ENCODE measurements at regions not wholly inside any gene's neighbourhood (a gene's known extent, or its start where the extent isn't known, plus 50 kb on each side); places are given as distances from the start of the nearest gene placed in this dataset.
"Not testable (repeated sequence)": the region's sequence is repeated elsewhere in the genome, so short reads cannot be mapped to it uniquely, and the experiment has no call there.

- Histone ChIP-seq H3K9ac (ENCODE audit: control insufficient read depth, extremely low read depth, insufficient read depth, low read length) (no peak overlapping the region), H3K27me3 (ENCODE audit: control insufficient read depth, extremely low read depth, insufficient read depth, low read length) (no peaks in the 10 kb centered on the region), H2AFZ (ENCODE audit: control insufficient read depth, low read length) (no peak overlapping the region), H3K27ac (ENCODE audit: control insufficient read depth, insufficient read depth, low read length) (no peak overlapping the region), H3K79me2 (ENCODE audit: control insufficient read depth, insufficient read depth, low read length) (no peaks in the 10 kb centered on the region), H3K9me3 (ENCODE audit: control insufficient read depth, low read depth, low read length) (no peaks in the 10 kb centered on the region), H3K4me3 (ENCODE audit: control insufficient read depth in 2 of 3, extremely low read depth in 1 of 3, insufficient read depth in 2 of 3, low read depth in 1 of 3, low read length in 3 of 3) (no peak overlapping the region), H3K36me3 (ENCODE audit: control insufficient read depth in 2 of 2, extremely low read depth in 1 of 2, insufficient read depth in 2 of 2, low read length in 2 of 2) (no peaks in the 10 kb centered on the region), H3K9me1 (ENCODE audit: control insufficient read depth, extremely low read depth, insufficient read depth, low read length) (no peaks in the 10 kb centered on the region), H4K20me1 (ENCODE audit: control insufficient read depth, extremely low read depth, insufficient read depth, low read length) (no peaks in the 10 kb centered on the region), H3K4me1 (ENCODE audit: control insufficient read depth, extremely low read depth, insufficient read depth, low read length) (no peaks in the 10 kb centered on the region), H3K4me2 (ENCODE audit: control insufficient read depth, extremely low read depth, insufficient read depth, low read depth, low read length) (no peak overlapping the region)
- DNase-seq (ENCODE audit: low read depth, low spot score) (no peak), FAIRE-seq (no peak)
- TF ChIP-seq CTCF (optimal IDR thresholded peaks at IDR 0.05 in 1 of 3, IDR thresholded peaks at IDR 0.05 in 1 of 3, conservative IDR thresholded peaks at IDR 0.05 in 1 of 3; ENCODE audit: extremely low read depth in 1 of 3, insufficient read depth in 2 of 3, low read length in 3 of 3) (no peak), EZH2 (IDR thresholded peaks at IDR 0.05; ENCODE audit: low read length) (no peak)
- dilution Hi-C loops (cut with MboI; ENCODE audit: extremely low pct_ligation_motif_present, low sequenced_read_pairs): no loop called here
These were observed 424.2 kb downstream of the KCTD16 start for GRCh38 chr5:144594919-144595318.

- not testable (repeated sequence) for FAIRE-seq; H2AFZ ChIP-seq (ENCODE audit: control insufficient read depth, low read length); DNase-seq (ENCODE audit: low read depth, low spot score)
These were observed 423.6 kb downstream of the KCTD16 start for GRCh38 chr5:144594234-144594633.

GRCh38 chr5:144585681-144586080 is 415.0 kb downstream of the KCTD16 start:
- TF ChIP-seq CTCF (optimal IDR thresholded peaks at IDR 0.05 in 1 of 3, IDR thresholded peaks at IDR 0.05 in 1 of 3, conservative IDR thresholded peaks at IDR 0.05 in 1 of 3; ENCODE audit: extremely low read depth in 1 of 3, insufficient read depth in 2 of 3, low read length in 3 of 3) (no peak), EZH2 (IDR thresholded peaks at IDR 0.05; ENCODE audit: low read length) (no peak)
- no peaks in the 10 kb centered on the region for H3K27me3 ChIP-seq (ENCODE audit: control insufficient read depth, extremely low read depth, insufficient read depth, low read length)
- no peaks in the 10 kb centered on the region for H4K20me1 ChIP-seq (ENCODE audit: control insufficient read depth, extremely low read depth, insufficient read depth, low read length)
- DNase-seq (ENCODE audit: low read depth, low spot score): no peak
- H3K9me3 ChIP-seq (ENCODE audit: control insufficient read depth, low read depth, low read length): no peaks in the 10 kb centered on the region
- no peak overlapping the region for H3K27ac ChIP-seq (ENCODE audit: control insufficient read depth, insufficient read depth, low read length)
- dilution Hi-C loops (cut with MboI; ENCODE audit: extremely low pct_ligation_motif_present, low sequenced_read_pairs): no loop called here
- no peaks in the 10 kb centered on the region for H3K4me1 ChIP-seq (ENCODE audit: control insufficient read depth, extremely low read depth, insufficient read depth, low read length)
- no peak overlapping the region for H3K4me2 ChIP-seq (ENCODE audit: control insufficient read depth, extremely low read depth, insufficient read depth, low read depth, low read length)
- H3K9me1 ChIP-seq (ENCODE audit: control insufficient read depth, extremely low read depth, insufficient read depth, low read length): no peaks in the 10 kb centered on the region
- no peak overlapping the region for H2AFZ ChIP-seq (ENCODE audit: control insufficient read depth, low read length)
- H3K9ac ChIP-seq (ENCODE audit: control insufficient read depth, extremely low read depth, insufficient read depth, low read length): no peak overlapping the region
- no peak overlapping the region for H3K4me3 ChIP-seq (ENCODE audit: control insufficient read depth in 2 of 3, extremely low read depth in 1 of 3, insufficient read depth in 2 of 3, low read depth in 1 of 3, low read length in 3 of 3)
- FAIRE-seq: no peak
- no peaks in the 10 kb centered on the region for H3K36me3 ChIP-seq (ENCODE audit: control insufficient read depth in 2 of 2, extremely low read depth in 1 of 2, insufficient read depth in 2 of 2, low read length in 2 of 2)
- no peaks in the 10 kb centered on the region for H3K79me2 ChIP-seq (ENCODE audit: control insufficient read depth, insufficient read depth, low read length)

More at GRCh38 chr5:144594234-144594633, 423.6 kb downstream of the KCTD16 start:
- H3K27ac ChIP-seq (ENCODE audit: control insufficient read depth, insufficient read depth, low read length); H3K79me2 ChIP-seq (ENCODE audit: control insufficient read depth, insufficient read depth, low read length); H3K36me3 ChIP-seq (ENCODE audit: control insufficient read depth in 2 of 2, extremely low read depth in 1 of 2, insufficient read depth in 2 of 2, low read length in 2 of 2); H3K27me3 ChIP-seq (ENCODE audit: control insufficient read depth, extremely low read depth, insufficient read depth, low read length); H3K4me3 ChIP-seq (ENCODE audit: control insufficient read depth in 2 of 3, extremely low read depth in 1 of 3, insufficient read depth in 2 of 3, low read depth in 1 of 3, low read length in 3 of 3); H3K4me2 ChIP-seq (ENCODE audit: control insufficient read depth, extremely low read depth, insufficient read depth, low read depth, low read length); H3K9me3 ChIP-seq (ENCODE audit: control insufficient read depth, low read depth, low read length); H3K9me1 ChIP-seq (ENCODE audit: control insufficient read depth, extremely low read depth, insufficient read depth, low read length); H4K20me1 ChIP-seq (ENCODE audit: control insufficient read depth, extremely low read depth, insufficient read depth, low read length); H3K4me1 ChIP-seq (ENCODE audit: control insufficient read depth, extremely low read depth, insufficient read depth, low read length); dilution Hi-C loops (cut with MboI; ENCODE audit: extremely low pct_ligation_motif_present, low sequenced_read_pairs); H3K9ac ChIP-seq (ENCODE audit: control insufficient read depth, extremely low read depth, insufficient read depth, low read length): not testable (repeated sequence)

Measured in keratinocyte (primary cell).